ENCODE measurements at regions not wholly inside any gene's neighbourhood (a gene's known extent, or its start where the extent isn't known, plus 50 kb on each side); places are given as distances from the start of the nearest gene placed in this dataset.
"Not testable (repeated sequence)": the region's sequence is repeated elsewhere in the genome, so short reads cannot be mapped to it uniquely, and the experiment has no call there.

DNA sequence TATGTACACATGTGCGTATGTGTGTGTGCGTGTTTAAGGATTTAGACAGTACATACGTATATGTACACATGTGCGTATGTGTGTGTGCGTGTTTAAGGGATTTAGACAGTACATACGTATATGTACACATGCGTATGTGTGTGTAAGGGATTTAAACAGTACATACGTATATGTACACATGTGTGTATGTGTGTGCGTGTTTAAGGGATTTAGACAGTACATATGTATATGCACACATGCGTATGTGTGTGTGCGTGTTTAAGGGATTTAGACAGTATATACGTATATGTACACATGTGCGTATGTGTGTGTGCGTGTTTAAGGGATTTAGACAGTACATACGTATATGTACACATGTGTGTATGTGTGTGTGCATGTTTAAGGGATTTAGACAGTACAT, 102.1 kb upstream of the ALKAL2 start:
- not testable (repeated sequence) for TF ChIP-seq BMI1 (IDR thresholded peaks at IDR 0.05; ENCODE audit: borderline replicate concordance); GABPA (IDR thresholded peaks at IDR 0.05; ENCODE audit: low read depth); TCF12 (IDR thresholded peaks at IDR 0.05; ENCODE audit: low read depth, low read length); ZNF274 (IDR thresholded peaks at IDR 0.05; ENCODE audit: insufficient read depth, insufficient read length); CBX3 (IDR thresholded peaks at IDR 0.05; ENCODE audit: borderline replicate concordance, low read depth); YBX1 (IDR thresholded peaks at IDR 0.05); CHD2 (IDR thresholded peaks at IDR 0.05; ENCODE audit: borderline replicate concordance, low read depth, low read length); ZZZ3 (IDR thresholded peaks at IDR 0.05; ENCODE audit: control insufficient read depth, insufficient read length, low read depth)
- TF ChIP-seq, protein P1, sequence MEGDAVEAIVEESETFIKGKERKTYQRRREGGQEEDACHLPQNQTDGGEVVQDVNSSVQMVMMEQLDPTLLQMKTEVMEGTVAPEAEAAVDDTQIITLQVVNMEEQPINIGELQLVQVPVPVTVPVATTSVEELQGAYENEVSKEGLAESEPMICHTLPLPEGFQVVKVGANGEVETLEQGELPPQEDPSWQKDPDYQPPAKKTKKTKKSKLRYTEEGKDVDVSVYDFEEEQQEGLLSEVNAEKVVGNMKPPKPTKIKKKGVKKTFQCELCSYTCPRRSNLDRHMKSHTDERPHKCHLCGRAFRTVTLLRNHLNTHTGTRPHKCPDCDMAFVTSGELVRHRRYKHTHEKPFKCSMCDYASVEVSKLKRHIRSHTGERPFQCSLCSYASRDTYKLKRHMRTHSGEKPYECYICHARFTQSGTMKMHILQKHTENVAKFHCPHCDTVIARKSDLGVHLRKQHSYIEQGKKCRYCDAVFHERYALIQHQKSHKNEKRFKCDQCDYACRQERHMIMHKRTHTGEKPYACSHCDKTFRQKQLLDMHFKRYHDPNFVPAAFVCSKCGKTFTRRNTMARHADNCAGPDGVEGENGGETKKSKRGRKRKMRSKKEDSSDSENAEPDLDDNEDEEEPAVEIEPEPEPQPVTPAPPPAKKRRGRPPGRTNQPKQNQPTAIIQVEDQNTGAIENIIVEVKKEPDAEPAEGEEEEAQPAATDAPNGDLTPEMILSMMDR (IDR thresholded peaks at IDR 0.05 in 2 of 3, conservative IDR thresholded peaks at IDR 0.05 in 1 of 3; ENCODE audit: control insufficient read depth in 2 of 3, extremely low read depth in 1 of 3, insufficient read depth in 1 of 3, low read depth in 3 of 3, low read length in 3 of 3), result not testable (repeated sequence)
- TF ChIP-seq, protein P2, sequence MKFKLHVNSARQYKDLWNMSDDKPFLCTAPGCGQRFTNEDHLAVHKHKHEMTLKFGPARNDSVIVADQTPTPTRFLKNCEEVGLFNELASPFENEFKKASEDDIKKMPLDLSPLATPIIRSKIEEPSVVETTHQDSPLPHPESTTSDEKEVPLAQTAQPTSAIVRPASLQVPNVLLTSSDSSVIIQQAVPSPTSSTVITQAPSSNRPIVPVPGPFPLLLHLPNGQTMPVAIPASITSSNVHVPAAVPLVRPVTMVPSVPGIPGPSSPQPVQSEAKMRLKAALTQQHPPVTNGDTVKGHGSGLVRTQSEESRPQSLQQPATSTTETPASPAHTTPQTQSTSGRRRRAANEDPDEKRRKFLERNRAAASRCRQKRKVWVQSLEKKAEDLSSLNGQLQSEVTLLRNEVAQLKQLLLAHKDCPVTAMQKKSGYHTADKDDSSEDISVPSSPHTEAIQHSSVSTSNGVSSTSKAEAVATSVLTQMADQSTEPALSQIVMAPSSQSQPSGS (IDR thresholded peaks at IDR 0.05; ENCODE audit: low read length), result not testable (repeated sequence)
- TF ChIP-seq, protein P3, sequence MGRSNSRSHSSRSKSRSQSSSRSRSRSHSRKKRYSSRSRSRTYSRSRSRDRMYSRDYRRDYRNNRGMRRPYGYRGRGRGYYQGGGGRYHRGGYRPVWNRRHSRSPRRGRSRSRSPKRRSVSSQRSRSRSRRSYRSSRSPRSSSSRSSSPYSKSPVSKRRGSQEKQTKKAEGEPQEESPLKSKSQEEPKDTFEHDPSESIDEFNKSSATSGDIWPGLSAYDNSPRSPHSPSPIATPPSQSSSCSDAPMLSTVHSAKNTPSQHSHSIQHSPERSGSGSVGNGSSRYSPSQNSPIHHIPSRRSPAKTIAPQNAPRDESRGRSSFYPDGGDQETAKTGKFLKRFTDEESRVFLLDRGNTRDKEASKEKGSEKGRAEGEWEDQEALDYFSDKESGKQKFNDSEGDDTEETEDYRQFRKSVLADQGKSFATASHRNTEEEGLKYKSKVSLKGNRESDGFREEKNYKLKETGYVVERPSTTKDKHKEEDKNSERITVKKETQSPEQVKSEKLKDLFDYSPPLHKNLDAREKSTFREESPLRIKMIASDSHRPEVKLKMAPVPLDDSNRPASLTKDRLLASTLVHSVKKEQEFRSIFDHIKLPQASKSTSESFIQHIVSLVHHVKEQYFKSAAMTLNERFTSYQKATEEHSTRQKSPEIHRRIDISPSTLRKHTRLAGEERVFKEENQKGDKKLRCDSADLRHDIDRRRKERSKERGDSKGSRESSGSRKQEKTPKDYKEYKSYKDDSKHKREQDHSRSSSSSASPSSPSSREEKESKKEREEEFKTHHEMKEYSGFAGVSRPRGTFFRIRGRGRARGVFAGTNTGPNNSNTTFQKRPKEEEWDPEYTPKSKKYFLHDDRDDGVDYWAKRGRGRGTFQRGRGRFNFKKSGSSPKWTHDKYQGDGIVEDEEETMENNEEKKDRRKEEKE (IDR thresholded peaks at IDR 0.05), result not testable (repeated sequence)
- TF ChIP-seq, protein P4, sequence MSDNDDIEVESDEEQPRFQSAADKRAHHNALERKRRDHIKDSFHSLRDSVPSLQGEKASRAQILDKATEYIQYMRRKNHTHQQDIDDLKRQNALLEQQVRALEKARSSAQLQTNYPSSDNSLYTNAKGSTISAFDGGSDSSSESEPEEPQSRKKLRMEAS (IDR thresholded peaks at IDR 0.05; ENCODE audit: low read depth, low read length), result not testable (repeated sequence)

All from GM12878 (cell line).